WTC11 (cell line): ENCODE measurements at regions not wholly inside any gene's neighbourhood (a gene's known extent, or its start where the extent isn't known, plus 50 kb on each side); places are given as distances from the start of the nearest gene placed in this dataset.

Experiments
- ATAC-seq: fragments of 200-7000 bp; cut with Tn5 transposase; 2 replicates; pipeline ENCODE4 v1.10.0; 2021; ENCODE audit warnings: mild to moderate bottlenecking, moderate library complexity
- CTCF ChIA-PET: fragments of 300-600 bp; sonication (Branson Sonifier 250); formaldehyde crosslinking; loops from one replicate; lab custom pipeline; 2021; ENCODE audit warnings: antibody characterized with exemption; lab: Charles Lee
- POLR2A ChIA-PET: fragments of 350-600 bp; sonication (Branson Sonifier 250); formaldehyde crosslinking; loops from one replicate; lab custom pipeline; 2021; ENCODE audit warnings: antibody characterized with exemption; lab: Charles Lee
- DNase-seq: peaks from one replicate; pipeline ENCODE4 v3.0.0; 2021; ENCODE audit warnings: low spot score
- H3K27ac Mint-ChIP-seq: 2 replicates; pipeline ENCODE4 v1.8.0; 2021; ENCODE audit warnings: mixed read lengths
- H3K27me3 Mint-ChIP-seq: 2 replicates; pipeline ENCODE4 v1.8.0; 2021; ENCODE audit warnings: low read depth, mild to moderate bottlenecking, moderate library complexity, mixed read lengths
- H3K36me3 Mint-ChIP-seq: 2 replicates; pipeline ENCODE4 v1.8.0; 2021; ENCODE audit warnings: mixed read lengths
- H3K4me1 Mint-ChIP-seq: 2 replicates; pipeline ENCODE4 v1.8.0; 2022; ENCODE audit warnings: mixed read lengths
- H3K4me3 Mint-ChIP-seq: 2 replicates; pipeline ENCODE4 v1.8.0; 2021; ENCODE audit warnings: mild to moderate bottlenecking, moderate library complexity, mixed read lengths
- H3K9me3 Mint-ChIP-seq: 2 replicates; pipeline ENCODE4 v1.8.0; 2021; ENCODE audit warnings: mixed read lengths
- ATF2 ChIP-seq: sonication (generic); formaldehyde crosslinking; IDR thresholded peaks from 2 replicates; pipeline ENCODE4 v1.8.1; 2022; ENCODE audit warnings: low read depth, missing genetic modification reagents, borderline replicate concordance
- ATF3 ChIP-seq: sonication (generic); formaldehyde crosslinking; conservative IDR thresholded peaks from 2 replicates; pipeline ENCODE4 v1.8.1; 2022; ENCODE audit warnings: mild to moderate bottlenecking, missing genetic modification reagents
- CDX4 ChIP-seq: fragments of 250-450 bp; sonication (Bioruptor Pico); IDR thresholded peaks from 2 replicates; pipeline ENCODE4 v1.9.0; 2021; ENCODE audit warnings: moderate library complexity, mild to moderate bottlenecking, inconsistent platforms, borderline replicate concordance
- FOXK1 ChIP-seq: sonication (generic); formaldehyde crosslinking; IDR thresholded peaks from 2 replicates; pipeline ENCODE4 v1.8.0; 2022; ENCODE audit warnings: mild to moderate bottlenecking, moderate library complexity, missing genetic modification reagents
- GTF2I ChIP-seq: fragments of 250-450 bp; sonication (Bioruptor Pico); conservative IDR thresholded peaks from 2 replicates; pipeline ENCODE4 v1.4.0; 2021; ENCODE audit warnings: mild to moderate bottlenecking
- HMGA2 ChIP-seq: fragments of 250-450 bp; sonication (Bioruptor Pico); IDR thresholded peaks from 2 replicates; pipeline ENCODE4 v1.4.0; 2021; ENCODE audit warnings: mild to moderate bottlenecking, moderate library complexity
- JAZF1 ChIP-seq: fragments of 250-450 bp; sonication (Bioruptor Pico); IDR thresholded peaks from 2 replicates; pipeline ENCODE4 v1.9.0; 2021; ENCODE audit warnings: moderate library complexity, mild to moderate bottlenecking, inconsistent platforms
- MYBL2 ChIP-seq: sonication (generic); formaldehyde crosslinking; IDR thresholded peaks from 2 replicates; pipeline ENCODE4 v1.8.1; 2023; ENCODE audit warnings: mild to moderate bottlenecking, moderate library complexity, missing genetic modification reagents
- NFYB ChIP-seq: sonication (generic); formaldehyde crosslinking; conservative IDR thresholded peaks from 2 replicates; pipeline ENCODE4 v1.8.0; 2022; ENCODE audit warnings: low read depth, missing genetic modification reagents
- PRRX2 ChIP-seq: fragments of 250-450 bp; sonication (Bioruptor Pico); IDR thresholded peaks from 2 replicates; pipeline ENCODE4 v1.8.0; 2021; ENCODE audit warnings: mild to moderate bottlenecking
- TCF7 ChIP-seq: sonication (generic); formaldehyde crosslinking; IDR thresholded peaks from 2 replicates; pipeline ENCODE4 v1.8.0; 2022; ENCODE audit warnings: mild to moderate bottlenecking, low read depth, missing genetic modification reagents, moderate library complexity
- TEAD1 ChIP-seq: sonication (generic); formaldehyde crosslinking; IDR thresholded peaks from 2 replicates; pipeline ENCODE4 v1.8.0; 2022; ENCODE audit warnings: mild to moderate bottlenecking, missing genetic modification reagents
- ZNF138 ChIP-seq: sonication (generic); formaldehyde crosslinking; conservative IDR thresholded peaks from 2 replicates; pipeline ENCODE4 v1.8.1; 2022; ENCODE audit warnings: mild to moderate bottlenecking, moderate library complexity, missing genetic modification reagents
- ZNF263 ChIP-seq: sonication (generic); formaldehyde crosslinking; IDR thresholded peaks from 2 replicates; pipeline ENCODE4 v1.8.1; 2022; ENCODE audit warnings: low read depth, mild to moderate bottlenecking, moderate library complexity, missing genetic modification reagents
- ZNF396 ChIP-seq: fragments of 250-450 bp; sonication (Bioruptor Pico); IDR thresholded peaks from 2 replicates; pipeline ENCODE4 v1.8.0; 2021; ENCODE audit warnings: mild to moderate bottlenecking, moderate library complexity, borderline replicate concordance
- ZNF416 ChIP-seq: fragments of 250-450 bp; sonication (Bioruptor Pico); IDR thresholded peaks from 2 replicates; pipeline ENCODE4 v1.9.0; 2021; ENCODE audit warnings: mild to moderate bottlenecking, inconsistent platforms
- ZSCAN18 ChIP-seq: fragments of 250-450 bp; sonication (Bioruptor Pico); IDR thresholded peaks from 2 replicates; pipeline ENCODE4 v2.1.2; 2022; ENCODE audit warnings: mild to moderate bottlenecking, moderate library complexity
- TF ChIP-seq, protein P1 (sequence below): sonication (generic); formaldehyde crosslinking; IDR thresholded peaks from 2 replicates; pipeline ENCODE4 v1.8.0; 2022; ENCODE audit warnings: mild to moderate bottlenecking, missing genetic modification reagents
- TF ChIP-seq, protein P2 (sequence below): sonication (generic); formaldehyde crosslinking; IDR thresholded peaks from 2 replicates; pipeline ENCODE4 v1.8.0; 2023; ENCODE audit warnings: missing genetic modification reagents
- TF ChIP-seq, protein P3 (sequence below): fragments of 250-450 bp; sonication (Bioruptor Pico); IDR thresholded peaks from 2 replicates; pipeline ENCODE4 v1.9.0; 2021; ENCODE audit warnings: mild to moderate bottlenecking, borderline replicate concordance
- TF ChIP-seq, protein P4 (sequence below): sonication (generic); formaldehyde crosslinking; IDR thresholded peaks from 2 replicates; pipeline ENCODE4 v1.8.1; 2023; ENCODE audit warnings: mild to moderate bottlenecking, missing genetic modification reagents
- TF ChIP-seq, protein P5 (sequence below): sonication (generic); formaldehyde crosslinking; IDR thresholded peaks from 2 replicates; pipeline ENCODE4 v1.8.1; 2023; ENCODE audit warnings: mild to moderate bottlenecking, missing genetic modification reagents, moderate library complexity

GRCh38 chrX:118259213-118259612 is 86.7 kb upstream of the WDR44 start:
- Mint-ChIP-seq H3K27ac (no peak overlapping the region), H3K4me1 (peaks cover 20% of the 10 kb centered on the region), H3K4me3 (no peak overlapping the region), H3K27me3 (no peaks in the 10 kb centered on the region), H3K36me3 (no peaks in the 10 kb centered on the region), H3K9me3 (peaks cover 13% of the 10 kb centered on the region; the same call in 1 of the 2 replicates)
- no peak for DNase-seq
- ChIA-PET CTCF (no interaction called here), POLR2A (no interaction called here)
- TF ChIP-seq, protein P1, sequence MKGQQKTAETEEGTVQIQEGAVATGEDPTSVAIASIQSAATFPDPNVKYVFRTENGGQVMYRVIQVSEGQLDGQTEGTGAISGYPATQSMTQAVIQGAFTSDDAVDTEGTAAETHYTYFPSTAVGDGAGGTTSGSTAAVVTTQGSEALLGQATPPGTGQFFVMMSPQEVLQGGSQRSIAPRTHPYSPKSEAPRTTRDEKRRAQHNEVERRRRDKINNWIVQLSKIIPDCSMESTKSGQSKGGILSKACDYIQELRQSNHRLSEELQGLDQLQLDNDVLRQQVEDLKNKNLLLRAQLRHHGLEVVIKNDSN (CRISPR knock-in tag) = no peak
- TF ChIP-seq ATF3 (CRISPR knock-in tag) = no peak
- no peak for TF ChIP-seq ZNF138 (CRISPR knock-in tag)
- TF ChIP-seq, protein P2, sequence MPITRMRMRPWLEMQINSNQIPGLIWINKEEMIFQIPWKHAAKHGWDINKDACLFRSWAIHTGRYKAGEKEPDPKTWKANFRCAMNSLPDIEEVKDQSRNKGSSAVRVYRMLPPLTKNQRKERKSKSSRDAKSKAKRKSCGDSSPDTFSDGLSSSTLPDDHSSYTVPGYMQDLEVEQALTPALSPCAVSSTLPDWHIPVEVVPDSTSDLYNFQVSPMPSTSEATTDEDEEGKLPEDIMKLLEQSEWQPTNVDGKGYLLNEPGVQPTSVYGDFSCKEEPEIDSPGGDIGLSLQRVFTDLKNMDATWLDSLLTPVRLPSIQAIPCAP = no peak
- TF ChIP-seq HMGA2 (CRISPR knock-in tag) = no peak
- ATAC-seq = no peak

- no peaks in the 10 kb centered on the region; the same call in 1 of the 2 replicates for H3K27me3 Mint-ChIP-seq
- ATAC-seq (no peak), DNase-seq (no peak)
- POLR2A ChIA-PET = no interaction called here
- H3K36me3 Mint-ChIP-seq = no peaks in the 10 kb centered on the region
- peaks cover 11% of the 10 kb centered on the region for H3K4me1 Mint-ChIP-seq
- CTCF ChIA-PET = no interaction called here
- H3K9me3 Mint-ChIP-seq = peaks cover 13% of the 10 kb centered on the region; the same call in 1 of the 2 replicates
- no peak overlapping the region for H3K27ac Mint-ChIP-seq
- H3K4me3 Mint-ChIP-seq = no peak overlapping the region
- TF ChIP-seq JAZF1 (no peak), TCF7 (CRISPR knock-in tag) (no peak), ZNF263 (CRISPR knock-in tag) (no peak), ZNF396 (CRISPR knock-in tag) (no peak), ZNF416 (CRISPR knock-in tag) (no peak), CDX4 (CRISPR knock-in tag) (no peak), TEAD1 (CRISPR knock-in tag) (no peak), FOXK1 (CRISPR knock-in tag) (no peak), GTF2I (CRISPR knock-in tag) (no peak), ZSCAN18 (CRISPR knock-in tag) (no peak), PRRX2 (no peak), NFYB (CRISPR knock-in tag) (no peak), ATF2 (CRISPR knock-in tag) (no peak), HMGA2 (CRISPR knock-in tag) (no peak), MYBL2 (CRISPR knock-in tag) (no peak)
- TF ChIP-seq, protein P1 (CRISPR knock-in tag) = no peak
- TF ChIP-seq, protein P3, sequence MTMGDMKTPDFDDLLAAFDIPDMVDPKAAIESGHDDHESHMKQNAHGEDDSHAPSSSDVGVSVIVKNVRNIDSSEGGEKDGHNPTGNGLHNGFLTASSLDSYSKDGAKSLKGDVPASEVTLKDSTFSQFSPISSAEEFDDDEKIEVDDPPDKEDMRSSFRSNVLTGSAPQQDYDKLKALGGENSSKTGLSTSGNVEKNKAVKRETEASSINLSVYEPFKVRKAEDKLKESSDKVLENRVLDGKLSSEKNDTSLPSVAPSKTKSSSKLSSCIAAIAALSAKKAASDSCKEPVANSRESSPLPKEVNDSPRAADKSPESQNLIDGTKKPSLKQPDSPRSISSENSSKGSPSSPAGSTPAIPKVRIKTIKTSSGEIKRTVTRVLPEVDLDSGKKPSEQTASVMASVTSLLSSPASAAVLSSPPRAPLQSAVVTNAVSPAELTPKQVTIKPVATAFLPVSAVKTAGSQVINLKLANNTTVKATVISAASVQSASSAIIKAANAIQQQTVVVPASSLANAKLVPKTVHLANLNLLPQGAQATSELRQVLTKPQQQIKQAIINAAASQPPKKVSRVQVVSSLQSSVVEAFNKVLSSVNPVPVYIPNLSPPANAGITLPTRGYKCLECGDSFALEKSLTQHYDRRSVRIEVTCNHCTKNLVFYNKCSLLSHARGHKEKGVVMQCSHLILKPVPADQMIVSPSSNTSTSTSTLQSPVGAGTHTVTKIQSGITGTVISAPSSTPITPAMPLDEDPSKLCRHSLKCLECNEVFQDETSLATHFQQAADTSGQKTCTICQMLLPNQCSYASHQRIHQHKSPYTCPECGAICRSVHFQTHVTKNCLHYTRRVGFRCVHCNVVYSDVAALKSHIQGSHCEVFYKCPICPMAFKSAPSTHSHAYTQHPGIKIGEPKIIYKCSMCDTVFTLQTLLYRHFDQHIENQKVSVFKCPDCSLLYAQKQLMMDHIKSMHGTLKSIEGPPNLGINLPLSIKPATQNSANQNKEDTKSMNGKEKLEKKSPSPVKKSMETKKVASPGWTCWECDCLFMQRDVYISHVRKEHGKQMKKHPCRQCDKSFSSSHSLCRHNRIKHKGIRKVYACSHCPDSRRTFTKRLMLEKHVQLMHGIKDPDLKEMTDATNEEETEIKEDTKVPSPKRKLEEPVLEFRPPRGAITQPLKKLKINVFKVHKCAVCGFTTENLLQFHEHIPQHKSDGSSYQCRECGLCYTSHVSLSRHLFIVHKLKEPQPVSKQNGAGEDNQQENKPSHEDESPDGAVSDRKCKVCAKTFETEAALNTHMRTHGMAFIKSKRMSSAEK (CRISPR knock-in tag) = no peak
- TF ChIP-seq, protein P4, sequence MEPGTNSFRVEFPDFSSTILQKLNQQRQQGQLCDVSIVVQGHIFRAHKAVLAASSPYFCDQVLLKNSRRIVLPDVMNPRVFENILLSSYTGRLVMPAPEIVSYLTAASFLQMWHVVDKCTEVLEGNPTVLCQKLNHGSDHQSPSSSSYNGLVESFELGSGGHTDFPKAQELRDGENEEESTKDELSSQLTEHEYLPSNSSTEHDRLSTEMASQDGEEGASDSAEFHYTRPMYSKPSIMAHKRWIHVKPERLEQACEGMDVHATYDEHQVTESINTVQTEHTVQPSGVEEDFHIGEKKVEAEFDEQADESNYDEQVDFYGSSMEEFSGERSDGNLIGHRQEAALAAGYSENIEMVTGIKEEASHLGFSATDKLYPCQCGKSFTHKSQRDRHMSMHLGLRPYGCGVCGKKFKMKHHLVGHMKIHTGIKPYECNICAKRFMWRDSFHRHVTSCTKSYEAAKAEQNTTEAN (CRISPR knock-in tag) = no peak
- TF ChIP-seq, protein P5, sequence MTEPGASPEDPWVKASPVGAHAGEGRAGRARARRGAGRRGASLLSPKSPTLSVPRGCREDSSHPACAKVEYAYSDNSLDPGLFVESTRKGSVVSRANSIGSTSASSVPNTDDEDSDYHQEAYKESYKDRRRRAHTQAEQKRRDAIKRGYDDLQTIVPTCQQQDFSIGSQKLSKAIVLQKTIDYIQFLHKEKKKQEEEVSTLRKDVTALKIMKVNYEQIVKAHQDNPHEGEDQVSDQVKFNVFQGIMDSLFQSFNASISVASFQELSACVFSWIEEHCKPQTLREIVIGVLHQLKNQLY (CRISPR knock-in tag) = no peak
Observed at GRCh38 chrX:118261151-118261550, 84.8 kb upstream of the WDR44 start.
